ENCODE measurements at regions not wholly inside any gene's neighbourhood (a gene's known extent, or its start where the extent isn't known, plus 50 kb on each side); places are given as distances from the start of the nearest gene placed in this dataset.

GRCh38 chr11:80412604-80413003 lies 971.8 kb upstream of the TENM4 start:
- TF ChIP-seq CTCF (IDR thresholded peaks at IDR 0.05) (no peak), POLR2A (IDR thresholded peaks at IDR 0.05) (no peak)

All from Peyer's patch (tissue), 4 donors.